K562 (cell line): ENCODE measurements at regions not wholly inside any gene's neighbourhood (a gene's known extent, or its start where the extent isn't known, plus 50 kb on each side); places are given as distances from the start of the nearest gene placed in this dataset.

ENCODE experiments used
- ATAC-seq: fragments of 200-7000 bp; cut with Tn5 transposase; 3 replicates; pipeline ENCODE4 v1.9.1; 2020; ENCODE audit warnings: moderate library complexity
- BruUV-seq: library from RNA; stranded (reverse); fragments of 400-500 nt; replicated peaks from 2 replicates; lab custom pipeline; 2021; lab: Mats Ljungman, UMichigan
- CTCF ChIA-PET: fragments of 300-600 bp; formaldehyde crosslinking; extraction: SDS; loops from one replicate; lab custom pipeline; 2021; ENCODE audit warnings: low intra/inter-chr PET ratio; lab: Yijun Ruan, JAX
- POLR2A ChIA-PET: fragments of 300-600, 350-650 bp; sonication (Branson Sonifier 250); formaldehyde crosslinking; extraction: SDS; loops from one replicate; lab custom pipeline; 2021; ENCODE audit warnings: antibody characterized with exemption, inconsistent platforms; lab: Yijun Ruan, JAX
- DNase-seq, 4 experiments: peaks; one replicate each; pipeline versions ENCODE4 v3.0.0 to v3.0.0-alpha.2; 2011 to 2018; ENCODE audit warnings: low spot score in 3 of 4, mixed read lengths in 3 of 4; ENCODE audit errors: extremely low read depth in 1 of 4
- FAIRE-seq: peaks from 2 replicates; lab custom pipeline; 2011; peaks lifted over from hg19 to GRCh38; lab: Jason Lieb, UNC
- H2AFZ ChIP-seq: 2 replicates; pipeline ENCODE4 v1.6.0; 2011; ENCODE audit warnings: low read depth, low read length, control low read depth, inconsistent platforms
- H3K27ac ChIP-seq: fragments of 200-600 bp; 3 replicates; pipeline ENCODE4 v1.8.0; 2011; ENCODE audit warnings: low read depth, mild to moderate bottlenecking, control low read depth, inconsistent platforms, low read length, moderate library complexity, mixed read lengths; ENCODE audit errors: extremely low read depth
- H3K27me3 ChIP-seq, 2 experiments: fragments of 300-600 bp in 1 of 2; 2 replicates in 1 of 2; 3 replicates in 1 of 2; pipeline versions ENCODE4 v1.6.0 to v1.8.0; 2011; ENCODE audit warnings: inconsistent platforms in 2 of 2, low read length in 2 of 2, mild to moderate bottlenecking in 1 of 2, mixed read lengths in 1 of 2, moderate library complexity in 1 of 2; ENCODE audit not compliant: control insufficient read depth in 2 of 2, insufficient read depth in 2 of 2
- H3K36me3 ChIP-seq: fragments of 300-600 bp; 3 replicates; pipeline ENCODE4 v1.8.0; 2011; ENCODE audit warnings: mild to moderate bottlenecking, low read length, inconsistent platforms; ENCODE audit not compliant: control insufficient read depth, insufficient read depth
- H3K4me1 ChIP-seq, 2 experiments: fragments of 200-600 bp in 1 of 2; replicated peaks in 1 of 2; 2 replicates in 1 of 2; 3 replicates in 1 of 2; pipeline versions ENCODE4 v1.5.1 to v1.8.0; 2011; ENCODE audit warnings: inconsistent platforms in 2 of 2, low read length in 2 of 2, mild to moderate bottlenecking in 1 of 2, mixed read lengths in 1 of 2, moderate library complexity in 1 of 2; ENCODE audit not compliant: control insufficient read depth in 2 of 2, insufficient read depth in 2 of 2
- H3K4me2 ChIP-seq: 2 replicates; pipeline ENCODE4 v1.6.1; 2011; ENCODE audit warnings: low read length, control low read depth, inconsistent platforms, mixed read lengths; ENCODE audit not compliant: insufficient read depth
- H3K4me3 ChIP-seq: fragments of 200-600 bp; sonication (generic), shearing (Covaris generic); 2 replicates; pipeline ENCODE4 v1.5.1; 2016; ENCODE audit warnings: control low read depth, inconsistent platforms
- H3K79me2 ChIP-seq: fragments of 200-600 bp; 3 replicates; pipeline ENCODE4 v1.8.0; 2011; ENCODE audit warnings: low read length, inconsistent platforms; ENCODE audit not compliant: control insufficient read depth, insufficient read depth
- H3K9ac ChIP-seq, 2 experiments: 2 replicates each; pipeline versions ENCODE4 v1.6.0 to v1.6.1; 2011; ENCODE audit warnings: low read depth in 2 of 2, low read length in 2 of 2, control low read depth in 1 of 2, inconsistent platforms in 1 of 2, mild to moderate bottlenecking in 1 of 2, mixed read lengths in 1 of 2; ENCODE audit not compliant: insufficient read depth in 1 of 2
- H3K9me1 ChIP-seq: one replicate; pipeline ENCODE4 v1.6.0; 2011; ENCODE audit warnings: inconsistent platforms, mild to moderate bottlenecking, low read length, moderate library complexity; ENCODE audit not compliant: control insufficient read depth, insufficient read depth
- H3K9me3 ChIP-seq: replicated peaks from 2 replicates; pipeline ENCODE4 v1.5.1; 2011; ENCODE audit warnings: low read depth, low read length, inconsistent platforms; ENCODE audit not compliant: control insufficient read depth, insufficient read depth
- H4K20me1 ChIP-seq: replicated peaks from 2 replicates; pipeline ENCODE4 v1.6.1; 2011; ENCODE audit warnings: low read length, inconsistent platforms, mixed read lengths; ENCODE audit not compliant: control insufficient read depth, insufficient read depth
- ASH1L ChIP-seq: fragments of 450-650 bp; IDR thresholded peaks from 2 replicates; pipeline ENCODE4 v1.6.1; 2018; ENCODE audit warnings: borderline replicate concordance, mild to moderate bottlenecking, low read depth; ENCODE audit not compliant: partially characterized antibody
- BCL6 ChIP-seq: fragments of 250-450 bp; sonication (Bioruptor Pico); IDR thresholded peaks from 2 replicates; pipeline ENCODE4 v1.4.0; 2020
- ELF2 ChIP-seq: fragments of 250-450 bp; sonication (Bioruptor Pico); IDR thresholded peaks from 2 replicates; pipeline ENCODE4 v1.5.0; 2021; ENCODE audit warnings: mild to moderate bottlenecking
- ETV6 ChIP-seq, 3 experiments: fragments of 150-350 bp in 1 of 3; sonication (generic) in 1 of 3; formaldehyde crosslinking in 1 of 3; IDR thresholded peaks; 2 replicates each; pipeline versions ENCODE4 v1.6.1 to v1.8.0; 2014 to 2022; ENCODE audit warnings: borderline replicate concordance in 2 of 3, low read depth in 2 of 3, antibody characterized with exemption in 1 of 3, low read length in 1 of 3, mild to moderate bottlenecking in 1 of 3, missing genetic modification reagents in 1 of 3
- RAD51 ChIP-seq: fragments of 450-650 bp; IDR thresholded peaks from 2 replicates; pipeline ENCODE4 v1.7.1; 2016; ENCODE audit warnings: low read depth, mild to moderate bottlenecking, borderline replicate concordance
- SMAD2 ChIP-seq: fragments of 150-350 bp; IDR thresholded peaks from 2 replicates; pipeline ENCODE4 v1.6.1; 2014; ENCODE audit warnings: low read depth, mild to moderate bottlenecking, low read length
- U2AF1 ChIP-seq: fragments of 200-400 bp; formaldehyde crosslinking; optimal IDR thresholded peaks from 2 replicates; pipeline ENCODE3; 2017; ENCODE audit warnings: mild to moderate bottlenecking, low read depth, low read length, moderate library complexity
- ZNF121 ChIP-seq: sonication (generic); formaldehyde crosslinking; conservative IDR thresholded peaks from 2 replicates; pipeline ENCODE4 v1.8.0; 2022; ENCODE audit warnings: missing genetic modification reagents
- WGBS: fragments of 100-300 bp; shearing (Covaris generic); methylation state at CpG from one replicate; pipeline ENCODE4 v1.1.6; 2016; ENCODE audit warnings: low coverage, mixed read lengths; ENCODE audit not compliant: insufficient coverage; ENCODE audit errors: missing lambda C conversion rate; 5-methylcytosine and 5-hydroxymethylcytosine counted together
- in situ Hi-C: fragments of 300-500 bp; cut with MboI; formaldehyde crosslinking; loops from 4 replicates; pipeline ENCODE4 v1.15.0; 2018; ENCODE audit warnings: inconsistent platforms, mixed read lengths
- intact Hi-C: fragments of 100-400 bp; cut with micrococcal nuclease; formaldehyde crosslinking; loops from 2 replicates; pipeline ENCODE4 v1.14.2; 2022
- TF ChIP-seq, protein P1 (sequence below): IDR thresholded peaks from 3 replicates; pipeline ENCODE4 v1.6.1; 2011; ENCODE audit warnings: borderline replicate concordance, mild to moderate bottlenecking; ENCODE audit not compliant: insufficient read length, insufficient read depth
- TF ChIP-seq, protein P2 (sequence below): sonication (generic); formaldehyde crosslinking; IDR thresholded peaks from 2 replicates; pipeline ENCODE4 v1.8.1; 2022; ENCODE audit warnings: missing genetic modification reagents
- TF ChIP-seq, protein P3 (sequence below): sonication (generic); formaldehyde crosslinking; IDR thresholded peaks from 2 replicates; pipeline ENCODE4 v1.8.0; 2022; ENCODE audit warnings: missing genetic modification reagents, mild to moderate bottlenecking, borderline replicate concordance

DNA sequence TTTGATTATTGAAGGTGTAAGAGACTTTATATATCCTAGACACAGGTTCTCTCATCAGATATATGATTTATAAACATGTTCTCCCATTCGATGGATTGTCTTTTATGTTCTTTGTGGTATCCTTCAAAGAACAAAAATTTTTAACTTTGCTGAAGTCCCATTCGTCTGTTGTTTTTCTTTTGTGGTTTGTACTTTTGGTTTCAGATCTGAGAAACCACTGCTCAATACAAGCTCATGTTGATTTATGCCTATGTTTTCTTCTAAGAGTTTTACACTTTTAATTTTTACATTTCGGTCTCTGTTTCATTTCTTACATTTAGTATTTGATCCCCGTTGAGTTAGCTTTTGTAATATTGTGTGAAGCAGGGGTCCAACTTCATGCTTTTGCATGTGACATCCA is 103.3 kb upstream of the SPRED1 start:
- in situ Hi-C loops: no loop called here
- H3K4me1 ChIP-seq: no peaks in the 10 kb centered on the region
- no peak overlapping the region for H2AFZ ChIP-seq
- H3K9me1 ChIP-seq: no peaks in the 10 kb centered on the region
- H4K20me1 ChIP-seq: no peaks in the 10 kb centered on the region
- intact Hi-C loops: no loop called here
- ChIA-PET POLR2A (no interaction called here), CTCF (interaction anchor here (0.5 kb wide), 1 partner anchor 37 kb away, joined by 6 read pairs; no protein-coding TSS in a partner anchor)
- H3K27me3 ChIP-seq: no peaks in the 10 kb centered on the region
- no peaks in the 10 kb centered on the region for H3K36me3 ChIP-seq
- no peaks in the 10 kb centered on the region for H3K79me2 ChIP-seq
- H3K27ac ChIP-seq: no peak overlapping the region
- no peak for DNase-seq
- 0% methylated on average over 4 of the region's 4 CpGs for WGBS
- no peaks in the 10 kb centered on the region for H3K9me3 ChIP-seq
- no peak for FAIRE-seq
- no peak overlapping the region for H3K4me2 ChIP-seq
- H3K4me3 ChIP-seq: no peak overlapping the region
- no TSS peak for BruUV-seq
- H3K9ac ChIP-seq: no peak overlapping the region
- ATAC-seq: no peak
- no peak for TF ChIP-seq RAD51
- no peak for TF ChIP-seq SMAD2
- TF ChIP-seq, protein P1, sequence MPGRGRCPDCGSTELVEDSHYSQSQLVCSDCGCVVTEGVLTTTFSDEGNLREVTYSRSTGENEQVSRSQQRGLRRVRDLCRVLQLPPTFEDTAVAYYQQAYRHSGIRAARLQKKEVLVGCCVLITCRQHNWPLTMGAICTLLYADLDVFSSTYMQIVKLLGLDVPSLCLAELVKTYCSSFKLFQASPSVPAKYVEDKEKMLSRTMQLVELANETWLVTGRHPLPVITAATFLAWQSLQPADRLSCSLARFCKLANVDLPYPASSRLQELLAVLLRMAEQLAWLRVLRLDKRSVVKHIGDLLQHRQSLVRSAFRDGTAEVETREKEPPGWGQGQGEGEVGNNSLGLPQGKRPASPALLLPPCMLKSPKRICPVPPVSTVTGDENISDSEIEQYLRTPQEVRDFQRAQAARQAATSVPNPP: no peak
- TF ChIP-seq U2AF1: no peak
- TF ChIP-seq ZNF121 (CRISPR knock-in tag): no peak
- no peak for TF ChIP-seq ELF2
- TF ChIP-seq ETV6 (IDR thresholded peaks at IDR 0.05; ENCODE audit: borderline replicate concordance in 1 of 2, low read depth in 2 of 2, low read length in 1 of 2): no peak
- no peak for TF ChIP-seq ETV6 (CRISPR knock-in tag; IDR thresholded peaks at IDR 0.05; ENCODE audit: borderline replicate concordance)
- TF ChIP-seq, protein P2, sequence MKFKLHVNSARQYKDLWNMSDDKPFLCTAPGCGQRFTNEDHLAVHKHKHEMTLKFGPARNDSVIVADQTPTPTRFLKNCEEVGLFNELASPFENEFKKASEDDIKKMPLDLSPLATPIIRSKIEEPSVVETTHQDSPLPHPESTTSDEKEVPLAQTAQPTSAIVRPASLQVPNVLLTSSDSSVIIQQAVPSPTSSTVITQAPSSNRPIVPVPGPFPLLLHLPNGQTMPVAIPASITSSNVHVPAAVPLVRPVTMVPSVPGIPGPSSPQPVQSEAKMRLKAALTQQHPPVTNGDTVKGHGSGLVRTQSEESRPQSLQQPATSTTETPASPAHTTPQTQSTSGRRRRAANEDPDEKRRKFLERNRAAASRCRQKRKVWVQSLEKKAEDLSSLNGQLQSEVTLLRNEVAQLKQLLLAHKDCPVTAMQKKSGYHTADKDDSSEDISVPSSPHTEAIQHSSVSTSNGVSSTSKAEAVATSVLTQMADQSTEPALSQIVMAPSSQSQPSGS (CRISPR knock-in tag): no peak
- TF ChIP-seq BCL6 (CRISPR knock-in tag): no peak
- TF ChIP-seq, protein P3, sequence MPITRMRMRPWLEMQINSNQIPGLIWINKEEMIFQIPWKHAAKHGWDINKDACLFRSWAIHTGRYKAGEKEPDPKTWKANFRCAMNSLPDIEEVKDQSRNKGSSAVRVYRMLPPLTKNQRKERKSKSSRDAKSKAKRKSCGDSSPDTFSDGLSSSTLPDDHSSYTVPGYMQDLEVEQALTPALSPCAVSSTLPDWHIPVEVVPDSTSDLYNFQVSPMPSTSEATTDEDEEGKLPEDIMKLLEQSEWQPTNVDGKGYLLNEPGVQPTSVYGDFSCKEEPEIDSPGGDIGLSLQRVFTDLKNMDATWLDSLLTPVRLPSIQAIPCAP (CRISPR knock-in tag): no peak
- TF ChIP-seq ASH1L: no peak
